GM18868 (cell line): ENCODE measurements at regions not wholly inside any gene's neighbourhood (a gene's known extent, or its start where the extent isn't known, plus 50 kb on each side); places are given as distances from the start of the nearest gene placed in this dataset.
A peak's percentile ranks its signal among the peaks of the same experiment; 100 is the strongest.
"Not testable (repeated sequence)": the region's sequence is repeated elsewhere in the genome, so short reads cannot be mapped to it uniquely, and the experiment has no call there.

Experiments used
- ATAC-seq: cut with Tn5 transposase; IDR thresholded peaks from one replicate; pipeline ENCODE4 v1.9.1; 2021; ENCODE audit warnings: mild to moderate bottlenecking, moderate library complexity; ENCODE audit not compliant: unreplicated experiment

DNA sequence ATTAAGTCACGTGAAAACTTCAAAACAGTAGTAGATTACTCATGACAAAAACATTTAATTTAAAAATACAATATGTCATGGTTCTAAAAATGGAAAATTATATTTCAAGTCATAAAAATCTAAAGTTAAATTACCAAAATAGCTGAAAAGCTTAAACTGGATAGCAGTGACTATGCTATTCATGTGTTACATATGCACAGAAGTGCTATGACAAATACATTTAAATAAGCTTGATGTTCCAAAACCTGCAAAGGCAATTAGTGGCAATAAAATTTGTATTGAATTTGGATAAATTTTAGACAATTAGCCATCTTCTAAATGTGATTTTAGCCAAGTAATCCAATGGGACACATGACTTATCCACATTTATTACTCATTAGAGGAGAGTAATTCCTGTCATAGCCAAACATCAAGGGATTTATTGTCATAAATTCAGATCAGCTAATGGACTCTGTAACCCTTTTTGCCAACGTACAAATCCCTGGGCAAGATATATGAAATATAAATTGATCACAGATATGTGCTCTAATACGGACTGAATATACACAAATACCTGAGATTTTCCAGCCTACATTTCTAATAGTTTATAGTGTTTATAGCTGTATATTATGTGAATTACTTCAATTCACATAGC, 419.4 kb downstream of the ISL1 start:
- no peak for ATAC-seq

DNA sequence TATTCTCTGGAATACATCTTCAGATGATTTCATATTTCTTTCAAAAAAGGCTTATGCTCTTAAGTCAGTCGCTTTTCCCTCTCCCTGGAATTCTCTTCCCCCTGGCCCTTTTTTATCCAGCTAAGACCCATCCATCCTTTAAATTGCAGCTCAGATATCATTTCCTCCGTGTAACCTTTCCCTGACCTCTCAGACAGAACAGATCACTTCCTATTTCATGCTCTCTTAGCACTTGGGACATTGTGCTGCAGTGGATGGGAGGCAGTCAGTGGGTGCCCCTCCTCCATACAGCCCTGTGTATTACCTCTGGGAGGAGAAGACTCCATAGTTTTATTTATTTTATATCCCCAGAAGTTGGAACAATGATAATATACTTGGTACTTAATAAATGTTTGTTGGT, 423.4 kb downstream of the ISL1 start:
- no peak for ATAC-seq

DNA sequence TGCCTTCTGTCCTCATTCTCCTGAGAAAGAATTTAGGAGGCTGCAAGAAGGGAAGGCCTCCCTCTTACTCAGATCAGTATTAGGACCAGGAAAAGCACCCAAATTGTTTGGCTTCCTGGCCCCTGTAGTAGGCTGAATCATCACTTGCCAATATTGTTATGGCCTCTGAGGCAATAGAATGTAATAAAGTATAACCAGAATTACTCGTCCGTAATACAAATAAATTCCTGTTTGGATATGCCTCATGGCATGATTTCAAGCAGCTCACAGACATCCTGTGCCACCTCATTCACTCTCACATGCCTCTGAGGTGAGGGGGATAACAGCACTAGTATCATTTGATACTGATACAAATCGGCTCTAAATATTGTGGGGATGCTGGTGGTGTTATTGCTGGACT, 427.3 kb downstream of the ISL1 start:
- no peak for ATAC-seq

DNA sequence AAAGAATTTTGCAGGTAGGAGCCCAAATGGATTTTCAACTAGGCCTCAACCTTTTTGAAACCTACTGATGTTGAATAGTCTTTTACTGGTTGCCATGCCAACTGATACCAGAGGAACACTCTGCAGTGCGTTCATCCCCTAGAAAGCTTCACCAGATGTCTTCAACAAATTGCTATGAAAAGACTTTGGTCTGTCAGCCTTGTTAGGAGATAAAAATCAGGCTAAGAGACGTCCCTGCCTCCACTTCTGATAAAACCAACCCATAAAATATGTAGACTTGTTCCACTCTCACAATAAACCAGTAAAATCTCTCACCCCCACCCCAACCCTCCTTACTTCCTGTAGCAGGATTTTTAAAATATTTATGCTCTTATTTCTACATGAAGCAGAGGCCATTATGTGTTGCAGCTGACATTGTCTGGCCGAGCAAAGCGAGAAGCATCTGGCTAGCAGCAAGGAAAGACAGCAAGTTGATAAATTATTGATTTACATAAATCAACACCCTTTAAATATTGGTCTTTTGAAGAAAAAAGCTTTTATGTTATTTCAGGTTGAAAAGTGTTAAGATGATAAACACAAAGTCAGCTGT, 428.7 kb downstream of the ISL1 start:
- no peak for ATAC-seq

DNA sequence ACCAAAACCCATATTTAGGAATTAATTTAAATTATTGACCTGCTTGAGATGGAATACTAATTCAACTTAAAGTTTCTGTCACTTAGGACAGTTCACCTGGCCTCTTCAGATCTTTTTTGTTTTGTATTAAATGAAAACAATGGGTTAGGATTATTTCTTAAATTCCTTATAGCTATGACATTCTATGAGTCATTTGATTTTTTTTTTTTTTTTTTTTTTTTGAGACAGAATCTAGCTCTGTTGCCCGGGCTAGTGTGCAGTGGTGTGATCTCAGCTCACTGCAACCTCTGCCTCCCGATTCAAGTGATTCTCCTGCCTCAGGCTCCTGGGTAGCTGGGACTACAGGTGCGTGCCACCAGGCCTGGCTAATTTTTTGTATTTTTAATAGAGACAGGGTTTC, 431.6 kb downstream of the ISL1 start:
- not testable (repeated sequence) for ATAC-seq

DNA sequence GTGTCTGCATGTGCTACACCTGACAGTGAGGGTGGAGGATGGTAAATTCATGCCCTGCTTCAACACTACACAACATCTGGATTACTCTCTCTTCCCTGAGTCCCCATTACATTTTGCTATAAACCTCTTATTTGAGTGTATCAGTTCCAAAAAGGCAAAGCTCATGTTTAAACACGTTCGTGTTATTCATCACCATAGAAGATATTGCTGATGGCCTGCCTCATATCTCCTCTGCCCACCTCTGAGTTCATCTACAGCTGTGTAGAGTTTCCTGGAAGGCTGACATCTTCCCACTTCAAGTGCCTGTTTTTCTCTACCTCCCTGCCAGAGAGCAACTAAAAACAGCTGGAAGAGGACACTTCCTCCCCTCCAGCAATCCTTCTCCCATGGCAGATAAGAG, 433.2 kb downstream of the ISL1 start:
- no peak for ATAC-seq

DNA sequence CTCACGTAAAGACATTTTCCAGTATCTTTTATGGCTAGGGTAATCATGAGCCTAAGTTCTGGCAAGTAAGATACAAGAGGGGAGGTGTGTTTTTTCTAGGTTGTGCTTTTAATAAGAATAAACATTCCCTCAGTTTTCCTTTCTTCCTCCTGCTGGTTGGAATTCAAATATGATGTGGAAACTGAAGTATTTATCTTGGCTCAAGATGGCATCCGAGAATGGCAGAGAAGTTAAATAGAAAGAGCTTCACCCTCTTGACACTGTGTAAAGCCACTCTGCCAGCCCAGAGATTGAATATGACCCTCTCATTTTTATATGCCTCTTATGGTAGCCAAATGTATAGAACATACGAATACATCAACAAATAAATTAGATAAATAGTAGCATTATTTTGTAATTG, 438.4 kb downstream of the ISL1 start:
- ATAC-seq: no peak

DNA sequence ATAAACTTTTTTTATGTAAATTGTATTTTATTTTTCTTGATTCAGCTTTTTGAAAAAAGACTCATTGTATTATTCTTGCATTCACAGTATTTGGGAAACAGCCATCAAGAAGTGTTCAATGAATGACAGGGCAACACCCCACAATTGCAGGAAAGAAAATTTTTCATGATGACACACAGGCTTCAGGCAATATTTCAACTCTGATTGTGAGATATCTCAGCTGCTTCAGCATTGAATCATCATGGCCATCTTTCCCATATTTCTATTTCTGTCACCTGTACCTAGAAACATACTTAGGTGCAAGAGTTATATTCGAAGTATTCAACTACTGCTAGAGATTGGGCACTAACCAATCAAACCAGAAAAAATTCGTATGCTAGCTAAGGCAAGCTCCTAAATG, 446.0 kb downstream of the ISL1 start:
- ATAC-seq: no peak

DNA sequence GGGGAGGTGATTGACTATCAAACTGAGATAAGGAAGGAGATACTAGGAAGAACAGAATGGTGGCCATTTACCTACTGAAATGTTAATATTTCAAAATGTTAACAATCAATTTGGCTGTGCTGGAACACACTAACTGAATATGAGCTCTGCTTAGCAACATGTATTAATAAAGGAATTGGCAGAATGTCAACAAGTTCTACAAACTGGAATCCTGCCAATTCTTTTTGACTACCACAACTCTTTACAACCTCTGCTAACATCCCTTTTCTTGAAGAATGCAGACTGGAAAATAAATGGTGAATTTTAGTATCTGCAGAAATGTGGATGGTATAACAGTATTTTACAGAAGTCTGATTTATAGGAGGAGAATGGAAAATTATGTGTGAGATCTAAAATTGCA, 446.4 kb downstream of the ISL1 start:
- no peak for ATAC-seq

DNA sequence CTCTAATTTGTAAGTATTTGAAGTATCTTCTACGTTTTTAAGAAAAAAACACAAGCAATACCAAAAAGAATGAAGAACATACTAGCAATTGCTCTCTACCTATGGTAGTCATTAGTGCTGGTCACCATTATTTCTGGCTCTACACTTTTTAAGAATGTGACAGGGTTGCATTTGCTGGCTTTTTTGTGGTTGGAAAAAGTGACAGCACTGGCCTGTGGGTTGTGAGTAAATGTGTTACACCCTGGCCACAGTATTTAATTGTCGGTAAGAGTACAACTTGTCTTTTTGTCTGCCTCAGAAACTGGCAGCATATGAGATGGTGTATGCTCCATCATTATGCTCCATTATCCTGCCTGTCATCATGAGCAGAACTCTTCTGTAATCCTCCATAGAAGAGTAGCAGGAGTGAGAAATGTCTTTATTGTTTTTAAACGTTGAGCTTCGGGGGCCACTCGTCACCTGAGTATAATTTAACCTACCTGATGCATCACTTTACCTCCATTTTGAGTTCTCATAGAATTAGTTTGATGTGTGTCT, 449.8 kb downstream of the ISL1 start:
- no peak for ATAC-seq

DNA sequence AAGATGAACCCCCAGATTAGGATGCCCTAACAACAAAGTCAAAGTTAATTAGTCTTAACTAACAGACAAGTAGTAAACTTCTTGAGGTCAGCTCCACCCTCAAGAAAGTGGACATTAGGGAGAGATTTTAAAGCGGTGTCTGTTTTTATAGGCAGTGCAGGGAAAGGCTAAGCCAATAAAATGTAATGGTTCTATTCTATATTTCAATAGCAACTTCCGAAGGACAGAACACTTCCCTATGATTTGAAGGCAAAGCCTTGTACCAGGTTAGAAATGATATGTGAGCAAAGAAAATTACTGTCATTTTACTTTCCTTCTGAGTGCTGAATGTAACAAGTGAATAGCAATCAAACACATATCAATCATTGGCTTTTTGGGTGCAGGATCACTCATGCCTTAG, 455.2 kb downstream of the ISL1 start:
- ATAC-seq: no peak

DNA sequence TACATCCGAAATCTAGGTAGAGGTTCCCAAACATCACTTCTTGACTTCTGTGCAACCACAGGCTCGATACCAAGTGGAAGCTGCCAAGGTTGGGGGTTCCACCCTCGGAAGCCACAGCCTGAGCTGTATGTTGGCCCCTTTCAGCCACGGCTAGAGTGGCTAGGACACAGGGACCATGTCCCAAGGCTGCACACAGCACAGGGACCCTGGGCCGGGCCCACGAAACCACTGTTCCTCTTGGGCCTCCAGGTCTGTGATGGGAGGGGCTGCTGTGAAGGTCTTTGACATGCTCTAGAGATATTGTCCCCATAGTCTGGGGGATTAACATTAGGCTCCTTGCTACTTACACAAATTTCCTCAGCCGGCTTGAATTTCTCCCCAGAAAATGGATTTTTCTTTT, 460.6 kb downstream of the ISL1 start:
- ATAC-seq: no peak

DNA sequence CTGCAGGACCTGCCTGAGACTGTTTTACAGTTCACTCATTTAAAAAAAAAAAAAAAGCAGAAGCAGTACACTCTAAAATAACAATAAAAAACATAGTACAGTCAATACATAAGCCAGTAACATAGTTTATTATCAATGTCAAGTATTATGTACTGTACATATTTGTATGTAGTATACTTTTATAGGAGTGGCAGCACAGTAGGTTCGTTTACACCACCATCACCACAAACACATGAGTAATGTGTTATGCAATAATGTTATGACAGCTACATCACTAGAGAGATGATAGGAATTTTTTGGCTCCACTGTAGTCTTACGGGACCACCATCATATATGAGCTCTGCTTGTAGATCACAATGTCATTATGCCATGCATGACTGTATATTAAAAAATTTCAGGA, 462.8 kb downstream of the ISL1 start:
- ATAC-seq: no peak

DNA sequence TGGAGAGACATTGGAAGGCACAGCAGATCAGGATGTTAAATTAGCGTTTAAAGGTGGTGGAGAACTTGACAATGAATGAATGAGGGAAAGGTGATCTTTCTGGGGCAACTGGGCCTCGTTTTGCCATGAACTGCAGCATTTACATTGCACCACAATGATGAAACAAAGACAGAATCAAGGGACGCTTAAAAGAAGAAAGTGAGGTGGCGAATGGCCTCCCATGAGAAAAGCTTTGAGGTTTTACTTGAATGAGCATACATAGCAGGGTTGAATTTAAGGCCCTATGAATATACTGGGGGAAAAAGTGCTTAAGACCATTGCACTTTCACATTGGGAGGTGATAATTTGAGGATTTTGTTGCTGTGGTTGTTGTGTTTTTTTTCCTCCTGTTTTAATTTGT, 476.4 kb downstream of the ISL1 start:
- ATAC-seq: no peak

DNA sequence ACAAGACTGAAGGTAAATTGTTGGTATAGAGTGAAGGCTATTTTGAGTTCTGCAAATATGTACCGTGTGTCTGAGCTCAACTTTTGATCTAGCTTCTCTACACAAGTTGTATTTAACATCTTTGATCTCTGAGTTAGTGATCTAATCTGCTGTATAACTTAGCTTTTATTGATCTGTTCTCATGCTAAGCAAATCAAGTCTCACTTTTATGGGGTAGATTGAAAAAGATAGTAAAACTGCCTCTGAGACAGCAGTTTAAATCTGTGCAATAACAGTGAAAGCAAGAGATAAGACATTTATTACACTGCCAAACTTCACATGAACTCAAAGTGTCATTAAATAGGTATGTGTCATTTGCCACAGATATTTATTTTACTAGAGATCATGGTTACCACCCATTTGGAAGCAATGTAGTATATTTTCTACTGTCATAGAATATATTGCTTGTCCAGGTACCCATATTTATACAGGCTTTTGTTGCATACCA, 477.3 kb downstream of the ISL1 start:
- ATAC-seq: no peak

DNA sequence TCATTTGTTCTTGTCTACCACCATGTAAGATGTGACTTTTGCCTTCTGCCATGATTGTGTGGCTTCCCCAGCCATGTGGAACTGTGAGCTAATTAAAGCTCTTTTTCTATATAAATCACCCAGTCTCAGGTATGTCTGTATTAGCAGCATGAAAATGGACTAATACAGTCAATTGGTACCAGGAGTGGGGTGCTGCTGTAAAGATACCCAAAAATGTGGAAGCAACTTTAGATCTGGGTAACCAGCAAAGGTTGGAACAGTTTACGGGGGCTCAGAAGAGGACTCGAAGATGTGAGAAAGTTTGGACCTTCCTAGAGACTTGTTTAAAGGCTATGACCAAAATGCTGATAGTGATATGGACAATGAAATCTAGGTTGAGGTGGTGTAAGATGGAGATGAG, 488.9 kb downstream of the ISL1 start:
- no peak for ATAC-seq

DNA sequence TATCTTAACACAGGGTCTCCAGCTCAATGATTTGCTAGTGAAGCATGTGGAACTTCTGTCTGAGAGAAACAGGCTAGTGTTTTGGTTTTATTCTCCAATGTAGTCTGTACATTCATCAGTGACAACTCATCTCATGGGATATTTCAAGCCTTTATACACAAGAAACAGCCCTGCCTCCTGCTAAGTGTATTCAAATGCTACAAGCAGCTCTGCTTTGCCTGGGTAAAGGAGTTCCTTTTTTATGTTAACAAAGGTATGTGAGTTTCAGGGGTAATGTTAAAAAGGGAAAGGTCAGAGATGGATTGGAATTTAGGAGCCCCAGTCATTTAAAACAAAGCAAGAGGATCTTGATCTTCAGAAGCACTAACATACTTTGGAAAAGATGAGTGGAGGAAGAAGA, 498.7 kb downstream of the ISL1 start:
- ATAC-seq: no peak

DNA sequence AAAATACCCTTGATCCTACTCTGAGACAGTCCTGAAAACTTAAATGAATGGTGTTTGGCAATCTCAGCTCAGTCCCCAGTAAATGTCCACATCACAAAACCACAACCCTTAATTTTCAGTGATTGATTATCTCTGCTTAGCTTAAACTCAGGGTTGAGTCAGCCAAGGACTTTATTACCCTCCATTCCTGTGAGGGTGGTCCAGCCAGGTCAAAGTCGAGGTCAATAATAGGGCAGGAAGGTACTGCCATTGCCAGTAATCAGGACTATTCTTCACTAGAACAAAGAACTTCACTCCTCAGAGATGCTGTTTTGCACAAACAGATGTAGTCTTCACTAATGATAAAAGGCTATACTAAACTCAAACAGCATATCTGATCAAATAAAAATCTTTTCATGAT, 499.4 kb downstream of the ISL1 start:
- ATAC-seq: no peak

DNA sequence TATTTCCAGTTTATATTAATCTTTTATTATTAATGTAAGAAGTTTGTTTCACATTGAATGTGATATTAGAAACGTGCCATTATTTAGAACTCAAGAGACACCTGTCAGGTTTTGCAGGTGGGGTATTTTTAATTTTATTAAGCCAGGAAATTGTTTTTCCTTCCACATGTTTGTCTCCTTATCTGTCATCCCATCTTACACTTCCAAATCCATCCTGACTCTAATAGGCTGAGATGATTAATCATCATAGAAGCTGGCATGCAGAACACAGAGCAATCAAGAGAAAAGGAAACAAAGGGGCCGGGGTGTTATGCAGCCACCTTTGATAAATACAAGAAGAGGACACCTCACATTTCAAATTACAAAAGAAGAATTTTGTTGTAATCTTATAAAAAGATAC, 506.5 kb downstream of the ISL1 start:
- ATAC-seq: no peak

DNA sequence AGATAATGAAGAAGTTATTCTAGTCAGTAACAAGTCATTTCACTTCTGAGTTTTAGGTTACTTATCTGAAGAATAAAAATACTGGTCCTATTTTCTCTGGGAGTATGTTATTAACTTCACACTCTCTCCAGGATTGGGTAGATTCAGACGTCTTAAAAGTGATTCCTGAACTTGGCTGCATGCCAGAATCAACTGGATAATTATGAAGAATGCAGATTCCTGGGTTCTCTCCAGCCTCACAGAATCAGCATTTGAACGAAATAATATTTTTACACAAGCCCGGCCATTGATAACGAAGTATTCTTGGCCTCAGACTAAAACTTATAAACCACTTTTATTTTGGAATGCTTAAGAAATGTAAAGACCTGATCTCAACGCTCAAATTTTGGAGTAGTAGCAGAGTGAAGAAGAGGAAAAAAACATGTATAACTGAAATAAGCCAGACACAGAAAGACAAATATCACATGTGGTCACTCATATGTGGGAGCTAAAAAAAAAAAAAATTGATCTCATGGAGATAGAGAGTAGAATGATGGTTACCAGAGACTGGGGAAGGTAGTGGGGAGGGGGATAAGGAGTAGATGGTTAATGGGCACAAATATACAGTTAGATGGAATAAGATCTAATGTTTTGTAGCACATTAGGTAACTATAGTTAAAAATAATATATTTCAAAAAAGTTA, 507.3 kb downstream of the ISL1 start:
- no peak for ATAC-seq

DNA sequence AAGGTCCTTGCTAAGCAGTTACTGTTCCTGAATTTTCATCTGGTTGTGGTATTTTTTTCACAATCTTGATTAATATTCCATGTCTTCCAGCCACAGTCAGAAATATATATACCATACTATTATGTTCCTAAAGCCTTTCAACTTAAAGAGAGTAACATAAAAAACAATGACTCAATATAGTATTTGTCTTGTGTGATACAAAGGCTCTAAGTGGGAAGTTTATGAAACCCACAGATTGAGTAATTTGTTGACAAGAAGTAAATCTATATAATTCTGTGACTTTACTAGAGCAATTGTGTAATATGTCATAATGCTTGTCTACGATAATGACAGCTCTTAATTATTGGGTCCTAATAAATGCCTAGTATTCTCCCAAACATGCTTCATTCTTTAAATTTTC, 509.4 kb downstream of the ISL1 start:
- no peak for ATAC-seq

DNA sequence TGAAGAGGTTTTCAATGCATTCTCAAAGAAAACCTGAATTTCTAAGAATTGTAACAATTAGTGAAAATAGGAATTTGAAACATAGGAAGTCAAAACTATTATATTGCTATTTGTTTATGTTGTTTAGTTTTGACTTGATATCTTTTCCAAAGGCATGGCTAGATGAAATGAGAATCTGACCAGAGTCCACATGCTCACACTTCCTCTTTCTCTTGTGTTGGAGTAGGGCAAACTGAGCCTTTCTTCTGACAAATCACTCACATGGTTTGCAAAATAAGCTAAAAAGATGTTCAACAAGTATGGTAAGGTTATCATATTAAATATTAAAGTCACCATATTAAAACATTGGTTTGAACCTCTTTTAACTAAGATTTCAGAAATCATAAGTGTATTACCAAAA, 512.6 kb downstream of the ISL1 start:
- peak; percentile 50 for ATAC-seq
